ENCODE measurements at regions not wholly inside any gene's neighbourhood (a gene's known extent, or its start where the extent isn't known, plus 50 kb on each side); places are given as distances from the start of the nearest gene placed in this dataset.

DNA sequence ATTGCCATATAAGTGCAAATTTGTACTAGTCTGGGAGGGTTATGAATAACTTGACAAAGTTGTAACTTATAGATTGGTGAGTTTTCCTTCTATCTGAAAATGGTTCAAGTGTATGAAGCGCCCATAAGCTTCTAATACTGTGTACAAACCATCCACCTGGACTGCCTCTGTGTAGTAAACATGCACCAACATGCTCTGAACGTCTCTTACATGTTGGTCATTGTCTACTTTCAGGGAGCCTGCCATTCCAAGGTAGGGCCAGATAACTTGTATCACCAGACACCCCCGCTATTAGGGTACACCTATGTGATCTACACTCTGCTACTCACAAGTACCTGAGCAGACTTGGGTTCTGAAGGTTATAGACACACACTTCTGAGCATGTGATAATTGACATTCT, 735.5 kb upstream of the API5 start:
- TF ChIP-seq POLR2A (IDR thresholded peaks at IDR 0.05) (no peak), EP300 (IDR thresholded peaks at IDR 0.05) (no peak)
- TF ChIP-seq, protein P1, sequence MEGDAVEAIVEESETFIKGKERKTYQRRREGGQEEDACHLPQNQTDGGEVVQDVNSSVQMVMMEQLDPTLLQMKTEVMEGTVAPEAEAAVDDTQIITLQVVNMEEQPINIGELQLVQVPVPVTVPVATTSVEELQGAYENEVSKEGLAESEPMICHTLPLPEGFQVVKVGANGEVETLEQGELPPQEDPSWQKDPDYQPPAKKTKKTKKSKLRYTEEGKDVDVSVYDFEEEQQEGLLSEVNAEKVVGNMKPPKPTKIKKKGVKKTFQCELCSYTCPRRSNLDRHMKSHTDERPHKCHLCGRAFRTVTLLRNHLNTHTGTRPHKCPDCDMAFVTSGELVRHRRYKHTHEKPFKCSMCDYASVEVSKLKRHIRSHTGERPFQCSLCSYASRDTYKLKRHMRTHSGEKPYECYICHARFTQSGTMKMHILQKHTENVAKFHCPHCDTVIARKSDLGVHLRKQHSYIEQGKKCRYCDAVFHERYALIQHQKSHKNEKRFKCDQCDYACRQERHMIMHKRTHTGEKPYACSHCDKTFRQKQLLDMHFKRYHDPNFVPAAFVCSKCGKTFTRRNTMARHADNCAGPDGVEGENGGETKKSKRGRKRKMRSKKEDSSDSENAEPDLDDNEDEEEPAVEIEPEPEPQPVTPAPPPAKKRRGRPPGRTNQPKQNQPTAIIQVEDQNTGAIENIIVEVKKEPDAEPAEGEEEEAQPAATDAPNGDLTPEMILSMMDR (IDR thresholded peaks at IDR 0.05), result no peak
